NB4 (cell line): ENCODE measurements at regions not wholly inside any gene's neighbourhood (a gene's known extent, or its start where the extent isn't known, plus 50 kb on each side); places are given as distances from the start of the nearest gene placed in this dataset.
A peak's percentile ranks its signal among the peaks of the same experiment; 100 is the strongest.

Experiments used
- DNase-seq: peaks from one replicate; pipeline ENCODE4 v3.0.0; 2010; ENCODE audit warnings: low read depth
- H3K4me3 ChIP-seq: one replicate; pipeline ENCODE4 v1.5.1; 2011; ENCODE audit warnings: mild to moderate bottlenecking, low read depth, low read length, moderate library complexity
- MYC ChIP-seq: IDR thresholded peaks from 2 replicates; pipeline ENCODE4 v1.6.1; 2011; ENCODE audit warnings: low read depth, low read length
- POLR2A ChIP-seq: IDR thresholded peaks from 2 replicates; pipeline ENCODE4 v1.6.1; 2011; ENCODE audit warnings: mild to moderate bottlenecking; ENCODE audit not compliant: insufficient read length; ENCODE audit errors: extremely low read depth
- TF ChIP-seq, protein P1 (sequence below): IDR thresholded peaks from one replicate; pipeline ENCODE4 v1.5.1; 2012; ENCODE audit warnings: low read depth, low read length
- TF ChIP-seq, protein P2 (sequence below): IDR thresholded peaks from 2 replicates; pipeline ENCODE4 v1.6.1; 2011; ENCODE audit warnings: low read depth, low read length

DNA sequence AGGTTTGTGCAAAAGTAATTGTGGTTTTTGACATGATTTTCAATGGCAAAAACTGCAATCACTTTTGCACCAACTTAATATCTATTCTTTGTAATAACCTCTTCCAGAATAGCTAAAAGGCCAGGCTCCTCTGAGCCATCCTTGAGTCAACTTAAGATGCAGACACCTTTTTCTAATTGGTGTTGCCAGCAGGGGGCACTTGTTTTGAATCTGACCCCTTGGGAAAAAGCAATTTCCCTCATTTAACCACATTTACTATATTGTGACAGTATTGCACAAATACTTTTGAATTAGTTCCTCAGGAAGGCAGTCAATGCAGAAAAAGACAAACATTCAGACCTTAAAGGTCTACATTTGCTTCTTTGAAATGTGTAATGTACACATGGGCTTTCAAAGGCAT lies 78.6 kb upstream of the GALNT5 start:
- peak; percentile 57 for DNase-seq
- TF ChIP-seq, protein P1, sequence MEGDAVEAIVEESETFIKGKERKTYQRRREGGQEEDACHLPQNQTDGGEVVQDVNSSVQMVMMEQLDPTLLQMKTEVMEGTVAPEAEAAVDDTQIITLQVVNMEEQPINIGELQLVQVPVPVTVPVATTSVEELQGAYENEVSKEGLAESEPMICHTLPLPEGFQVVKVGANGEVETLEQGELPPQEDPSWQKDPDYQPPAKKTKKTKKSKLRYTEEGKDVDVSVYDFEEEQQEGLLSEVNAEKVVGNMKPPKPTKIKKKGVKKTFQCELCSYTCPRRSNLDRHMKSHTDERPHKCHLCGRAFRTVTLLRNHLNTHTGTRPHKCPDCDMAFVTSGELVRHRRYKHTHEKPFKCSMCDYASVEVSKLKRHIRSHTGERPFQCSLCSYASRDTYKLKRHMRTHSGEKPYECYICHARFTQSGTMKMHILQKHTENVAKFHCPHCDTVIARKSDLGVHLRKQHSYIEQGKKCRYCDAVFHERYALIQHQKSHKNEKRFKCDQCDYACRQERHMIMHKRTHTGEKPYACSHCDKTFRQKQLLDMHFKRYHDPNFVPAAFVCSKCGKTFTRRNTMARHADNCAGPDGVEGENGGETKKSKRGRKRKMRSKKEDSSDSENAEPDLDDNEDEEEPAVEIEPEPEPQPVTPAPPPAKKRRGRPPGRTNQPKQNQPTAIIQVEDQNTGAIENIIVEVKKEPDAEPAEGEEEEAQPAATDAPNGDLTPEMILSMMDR, result peak; percentile 34
- no peak for TF ChIP-seq MYC
- no peak overlapping the region for H3K4me3 ChIP-seq

DNA sequence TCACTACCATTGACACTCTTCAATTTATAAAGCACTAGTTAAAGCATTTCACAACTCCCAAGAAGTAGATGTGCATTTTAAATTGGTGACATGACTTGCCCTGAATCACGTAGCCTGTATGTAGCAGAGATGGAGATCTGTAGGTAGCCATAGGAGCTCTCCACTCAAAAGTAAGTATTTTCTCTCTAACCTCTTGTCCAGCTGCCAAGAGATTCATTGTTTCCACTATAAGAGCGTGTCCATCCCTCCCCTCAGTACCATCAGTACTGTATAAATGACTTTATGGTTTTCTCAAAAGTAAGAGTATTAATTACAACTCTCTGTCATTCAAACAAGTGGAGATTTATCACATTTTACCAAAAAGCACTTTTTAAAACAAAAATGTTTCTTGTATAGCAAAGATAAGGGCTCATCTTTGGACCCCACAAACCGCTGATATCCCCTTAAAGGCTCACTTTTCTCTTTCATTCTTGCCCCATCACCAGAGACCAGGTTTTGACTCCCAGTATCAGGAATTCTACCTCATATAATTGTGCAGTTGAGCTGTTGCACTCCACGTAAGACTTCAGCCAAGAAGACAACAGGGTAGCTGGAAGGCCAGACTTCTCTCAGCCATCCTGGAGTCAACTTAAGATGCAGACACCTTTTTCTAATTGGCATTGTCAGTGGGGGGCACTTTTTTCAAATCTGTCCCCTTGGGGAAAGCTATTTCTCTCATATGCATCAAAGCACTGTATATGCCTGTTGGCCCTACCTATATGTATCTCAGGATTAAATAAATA lies 78.0 kb upstream of the GALNT5 start:
- TF ChIP-seq, protein P1, result no peak
- TF ChIP-seq, protein P2, sequence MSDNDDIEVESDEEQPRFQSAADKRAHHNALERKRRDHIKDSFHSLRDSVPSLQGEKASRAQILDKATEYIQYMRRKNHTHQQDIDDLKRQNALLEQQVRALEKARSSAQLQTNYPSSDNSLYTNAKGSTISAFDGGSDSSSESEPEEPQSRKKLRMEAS, result no peak
- TF ChIP-seq MYC (no peak), POLR2A (no peak)
- H3K4me3 ChIP-seq, result no peak overlapping the region

DNA sequence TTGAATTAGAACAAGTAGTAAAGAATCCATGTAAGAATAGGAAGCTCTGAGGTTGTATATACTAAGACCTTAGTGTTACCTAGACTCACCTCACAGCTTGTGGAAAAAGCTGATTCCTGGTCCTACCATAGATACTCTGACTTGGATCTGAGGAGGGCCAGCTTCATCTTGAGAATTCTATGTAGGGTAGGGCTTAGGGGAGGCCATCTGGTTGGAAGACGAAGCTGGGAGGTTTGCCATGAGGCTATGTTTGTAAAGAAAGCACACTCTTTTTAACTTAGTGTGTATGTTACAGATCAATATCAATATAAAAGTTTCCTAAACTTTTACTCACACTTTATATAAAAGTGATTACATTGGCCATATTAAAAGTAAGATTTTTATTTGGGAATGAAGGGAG lies 77.1 kb upstream of the GALNT5 start:
- TF ChIP-seq MYC (no peak), POLR2A (no peak)
- TF ChIP-seq, protein P1, result no peak
- TF ChIP-seq, protein P2, result no peak
- no peak for DNase-seq
- no peak overlapping the region for H3K4me3 ChIP-seq

More for the DNA sequence above, 78.0 kb upstream of the GALNT5 start:
- DNase-seq, result no peak

DNA sequence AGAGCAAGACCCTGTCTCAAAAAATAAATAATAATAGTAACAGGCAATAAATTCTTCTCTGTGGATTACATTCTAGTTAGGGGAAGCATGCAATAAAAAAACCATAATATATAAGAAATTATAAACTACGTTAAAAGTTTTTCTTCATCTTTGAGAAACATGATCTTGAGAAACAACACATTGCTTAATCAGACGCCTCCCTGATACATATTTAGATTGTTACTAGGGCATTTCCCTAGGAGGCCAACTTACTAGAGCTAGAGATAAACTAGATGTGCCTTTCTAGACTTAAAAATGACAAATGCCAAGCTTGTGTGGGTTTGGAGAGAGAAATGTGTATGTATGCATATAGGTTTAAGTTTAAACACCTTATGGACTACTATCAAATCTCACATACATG lies 76.3 kb upstream of the GALNT5 start:
- no peak for DNase-seq
- TF ChIP-seq POLR2A (no peak), MYC (no peak)
- TF ChIP-seq, protein P2, result no peak
- TF ChIP-seq, protein P1, result no peak
- H3K4me3 ChIP-seq, result no peak overlapping the region

DNA sequence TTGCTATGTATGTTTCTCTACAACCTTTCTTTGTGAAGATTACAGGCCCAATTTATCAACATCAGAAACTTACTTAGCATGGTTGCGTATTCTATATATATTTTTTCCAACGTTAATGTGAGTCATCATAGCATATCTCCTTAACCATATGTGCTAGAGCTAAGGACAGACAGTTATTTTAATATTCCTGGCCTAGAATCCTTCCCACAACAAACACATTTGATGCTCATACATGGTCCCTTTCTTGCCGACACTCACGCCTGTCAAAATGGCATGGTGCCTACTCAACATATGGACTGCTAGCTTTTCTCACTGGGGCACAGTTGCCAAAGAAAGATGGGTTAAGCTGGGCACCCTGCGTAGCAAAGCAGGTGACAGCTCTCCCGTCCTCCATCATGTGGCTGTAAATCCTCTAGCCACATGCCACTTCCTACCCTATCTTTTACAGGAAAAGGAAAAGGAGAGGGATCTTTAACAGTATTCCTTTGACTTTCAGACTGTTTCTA lies 75.2 kb upstream of the GALNT5 start:
- TF ChIP-seq, protein P1, result no peak
- TF ChIP-seq MYC (no peak), POLR2A (no peak)
- TF ChIP-seq, protein P2, result no peak
- DNase-seq, result no peak
- H3K4me3 ChIP-seq, result no peak overlapping the region
